Kidney (tissue), 13 donors: ENCODE measurements at regions not wholly inside any gene's neighbourhood (a gene's known extent, or its start where the extent isn't known, plus 50 kb on each side); places are given as distances from the start of the nearest gene placed in this dataset.
"Not testable (repeated sequence)": the region's sequence is repeated elsewhere in the genome, so short reads cannot be mapped to it uniquely, and the experiment has no call there.

Experiments
- DNase-seq, 5 donors: peaks; one replicate each; pipeline ENCODE4 v3.0.0-alpha.2; 2013 to 2020
- FAIRE-seq: peaks from 2 replicates; lab custom pipeline; 2012; peaks lifted over from hg19 to GRCh38; lab: Jason Lieb, UNC
- H3K27ac ChIP-seq, 2 donors: one replicate each; pipeline ENCODE4 v1.7.0; 2013; ENCODE audit warnings: low read depth in 2 of 2, low read length in 2 of 2, inconsistent platforms in 1 of 2
- H3K27me3 ChIP-seq: one replicate; pipeline ENCODE4 v1.7.1; 2013; ENCODE audit warnings: low read length, inconsistent platforms; ENCODE audit not compliant: control insufficient read depth, insufficient read depth
- H3K36me3 ChIP-seq, 3 donors: one replicate each; pipeline versions ENCODE4 v1.7.0 to v1.7.1; 2013; ENCODE audit warnings: low read length in 3 of 3, control low read depth in 1 of 3, inconsistent platforms in 1 of 3; ENCODE audit not compliant: insufficient read depth in 3 of 3, control insufficient read depth in 2 of 3
- H3K4me1 ChIP-seq, 3 donors: one replicate each; pipeline versions ENCODE4 v1.7.0 to v1.7.1; 2013; ENCODE audit warnings: low read length in 3 of 3, inconsistent platforms in 1 of 3, low read depth in 1 of 3; ENCODE audit not compliant: control insufficient read depth in 2 of 3, insufficient read depth in 2 of 3
- H3K4me3 ChIP-seq, 3 donors: one replicate each; pipeline versions ENCODE4 v1.7.0 to v1.8.1; 2013; ENCODE audit warnings: low read length in 3 of 3, control low read depth in 1 of 3, inconsistent platforms in 1 of 3
- H3K9ac ChIP-seq, 3 donors: one replicate each; pipeline versions ENCODE4 v1.7.0 to v1.7.1; 2013; ENCODE audit warnings: low read length in 3 of 3, control low read depth in 1 of 3, inconsistent platforms in 1 of 3
- H3K9me3 ChIP-seq, 3 donors: one replicate each; pipeline versions ENCODE4 v1.7.0 to v1.7.1; 2013; ENCODE audit warnings: low read length in 3 of 3, control low read depth in 1 of 3, inconsistent platforms in 1 of 3; ENCODE audit not compliant: control insufficient read depth in 2 of 3, insufficient read depth in 1 of 3
- intact Hi-C: fragments of 100-400 bp; cut with DNase I; formaldehyde crosslinking; loops from one replicate; pipeline ENCODE4 v1.11.1; 2022
- TF ChIP-seq, protein P1 (sequence below): IDR thresholded peaks from 3 replicates; pipeline ENCODE4 v1.5.1; 2012; ENCODE audit warnings: mild to moderate bottlenecking, moderate library complexity, borderline replicate concordance; ENCODE audit not compliant: insufficient read depth; ENCODE audit errors: extremely low read depth
- donor health status: control.
- donor health status: control.
- donor health status: control.
- donor health status: control.
- donor health status: control.
- donor health status: DM: yes; HTN: yes; CAD: no.
- donor health status: Normal renal cell carcinoma (clear cell type).

DNA sequence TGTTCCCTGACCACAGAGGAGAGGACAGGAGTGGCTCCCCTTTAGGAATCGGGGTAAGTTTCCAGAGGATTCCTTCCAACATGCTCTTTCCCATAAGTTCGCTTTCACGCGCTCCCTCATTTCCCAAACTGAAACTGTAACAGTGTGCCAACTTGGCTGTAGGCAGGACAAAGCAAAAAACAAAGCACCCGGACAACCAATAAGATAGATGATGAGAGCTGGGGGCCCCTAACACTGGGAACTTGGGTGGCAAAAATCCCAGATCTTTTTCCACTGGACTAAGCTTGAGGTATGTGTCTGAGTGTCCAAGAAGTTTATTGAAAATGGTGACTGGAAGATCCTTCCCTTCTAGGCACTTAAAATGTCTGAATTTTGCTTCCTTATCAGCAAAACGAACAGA lies 258.7 kb upstream of the IL12B start:
- Histone ChIP-seq H3K36me3 (no peaks in the 10 kb centered on the region), H3K4me3 (no peak overlapping the region), H3K9ac (no peak overlapping the region), H3K27me3 (no peaks in the 10 kb centered on the region), H3K4me1 (no peaks in the 10 kb centered on the region), H3K9me3 (no peaks in the 10 kb centered on the region), H3K27ac (no peak overlapping the region)
- DNase-seq (no peak), FAIRE-seq (no peak)
- intact Hi-C loops: no loop called here
- TF ChIP-seq, protein P1, sequence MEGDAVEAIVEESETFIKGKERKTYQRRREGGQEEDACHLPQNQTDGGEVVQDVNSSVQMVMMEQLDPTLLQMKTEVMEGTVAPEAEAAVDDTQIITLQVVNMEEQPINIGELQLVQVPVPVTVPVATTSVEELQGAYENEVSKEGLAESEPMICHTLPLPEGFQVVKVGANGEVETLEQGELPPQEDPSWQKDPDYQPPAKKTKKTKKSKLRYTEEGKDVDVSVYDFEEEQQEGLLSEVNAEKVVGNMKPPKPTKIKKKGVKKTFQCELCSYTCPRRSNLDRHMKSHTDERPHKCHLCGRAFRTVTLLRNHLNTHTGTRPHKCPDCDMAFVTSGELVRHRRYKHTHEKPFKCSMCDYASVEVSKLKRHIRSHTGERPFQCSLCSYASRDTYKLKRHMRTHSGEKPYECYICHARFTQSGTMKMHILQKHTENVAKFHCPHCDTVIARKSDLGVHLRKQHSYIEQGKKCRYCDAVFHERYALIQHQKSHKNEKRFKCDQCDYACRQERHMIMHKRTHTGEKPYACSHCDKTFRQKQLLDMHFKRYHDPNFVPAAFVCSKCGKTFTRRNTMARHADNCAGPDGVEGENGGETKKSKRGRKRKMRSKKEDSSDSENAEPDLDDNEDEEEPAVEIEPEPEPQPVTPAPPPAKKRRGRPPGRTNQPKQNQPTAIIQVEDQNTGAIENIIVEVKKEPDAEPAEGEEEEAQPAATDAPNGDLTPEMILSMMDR: no peak

DNA sequence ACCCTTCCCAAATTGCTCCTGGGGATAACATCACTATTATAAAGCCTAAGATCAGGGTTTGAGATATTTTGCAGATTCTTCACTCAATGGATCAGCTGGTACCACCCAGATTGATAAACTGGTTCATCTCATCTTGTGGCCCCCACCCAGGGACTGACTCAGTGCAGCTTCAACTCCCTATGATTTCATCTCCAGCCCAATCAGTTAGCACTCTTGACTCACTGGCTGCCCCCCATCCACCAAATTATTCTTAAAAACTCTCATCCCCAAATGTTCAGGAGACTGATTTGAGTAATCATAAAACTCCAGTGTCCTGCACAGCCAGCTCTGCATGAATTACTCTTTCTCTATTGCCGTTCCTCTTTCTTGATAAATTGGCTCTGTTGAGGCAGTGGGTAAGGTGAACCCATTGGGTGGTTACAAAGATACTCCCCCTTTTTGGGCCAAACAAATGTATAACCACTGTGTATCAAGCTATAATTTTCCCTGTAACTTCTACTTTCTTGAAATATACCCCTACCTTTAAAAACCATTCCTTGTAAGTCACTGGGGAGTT lies 263.3 kb upstream of the IL12B start:
- Histone ChIP-seq H3K9me3 (no peaks in the 10 kb centered on the region), H3K27me3 (no peaks in the 10 kb centered on the region), H3K9ac (no peak overlapping the region), H3K27ac (no peak overlapping the region), H3K36me3 (no peaks in the 10 kb centered on the region), H3K4me3 (no peak overlapping the region), H3K4me1 (no peaks in the 10 kb centered on the region)
- TF ChIP-seq, protein P1: no peak
- intact Hi-C loops: no loop called here
- FAIRE-seq (no peak), DNase-seq (no peak)

DNA sequence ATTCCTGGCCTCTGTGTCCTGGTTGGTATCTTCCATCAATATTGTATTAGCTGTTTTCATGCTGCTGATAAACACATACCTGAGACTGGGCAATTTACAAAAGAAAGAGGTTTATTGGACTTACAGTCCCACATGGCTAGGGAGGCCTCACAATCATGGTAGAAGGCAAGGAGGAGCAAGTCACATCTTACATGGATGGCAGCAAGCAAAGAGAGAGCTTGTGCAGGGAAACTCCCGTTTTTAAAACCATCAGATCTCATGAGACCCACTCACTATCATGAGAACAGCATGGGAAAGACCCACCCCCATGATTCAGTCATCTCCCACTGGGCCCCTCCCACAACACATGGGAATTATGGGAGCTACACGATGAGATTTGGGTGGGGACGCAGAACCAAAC lies 265.3 kb upstream of the IL12B start:
- H3K9ac ChIP-seq, FAIRE-seq, H3K9me3 ChIP-seq, H3K27me3 ChIP-seq, H3K36me3 ChIP-seq, H3K4me3 ChIP-seq, intact Hi-C loops, H3K27ac ChIP-seq, DNase-seq, H3K4me1 ChIP-seq: not testable (repeated sequence)

DNA sequence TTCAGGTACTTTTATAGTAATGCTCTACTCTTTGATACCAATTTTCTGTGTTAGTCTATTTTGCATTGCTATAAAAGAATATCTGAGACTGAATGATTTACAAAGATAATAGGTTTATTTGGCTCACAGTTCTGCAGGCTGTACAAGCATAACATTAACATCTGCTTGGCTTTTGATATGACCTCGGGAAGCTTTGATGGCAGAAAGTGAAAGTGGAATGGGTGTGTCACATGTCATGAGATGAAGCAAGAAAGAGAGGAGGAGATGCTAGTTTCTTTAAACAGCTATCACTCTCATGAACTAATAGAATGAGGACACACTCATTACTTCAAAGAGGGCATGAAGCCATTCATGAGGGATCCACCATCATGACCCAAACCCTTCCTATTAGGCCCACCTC lies 270.9 kb upstream of the IL12B start:
- no peak for FAIRE-seq
- Histone ChIP-seq H3K27ac (no peak overlapping the region), H3K36me3 (no peaks in the 10 kb centered on the region), H3K27me3 (no peaks in the 10 kb centered on the region), H3K9me3 (peaks cover 0 to 5% (median 0%) of the 10 kb centered on the region in 3 donors), H3K4me1 (no peaks in the 10 kb centered on the region), H3K9ac (no peak overlapping the region), H3K4me3 (no peak overlapping the region)
- DNase-seq: no peak
- TF ChIP-seq, protein P1: no peak
- intact Hi-C loops: no loop called here
